K562 (cell line): ENCODE measurements at regions not wholly inside any gene's neighbourhood (a gene's known extent, or its start where the extent isn't known, plus 50 kb on each side); places are given as distances from the start of the nearest gene placed in this dataset.

Source experiments
- MTF1 ChIP-seq: fragments of 250-450 bp; sonication (Bioruptor Pico); IDR thresholded peaks from 2 replicates; pipeline ENCODE4 v1.9.0; 2021; ENCODE audit warnings: moderate library complexity, mild to moderate bottlenecking, inconsistent platforms, borderline replicate concordance
- POLR2AphosphoS5 ChIP-seq: IDR thresholded peaks from 2 replicates; pipeline ENCODE4 v1.6.1; 2011; ENCODE audit warnings: mild to moderate bottlenecking, low read depth, low read length, moderate library complexity; ENCODE audit not compliant: control insufficient read depth, insufficient read depth
- SMAD1 ChIP-seq: fragments of 150-350 bp; IDR thresholded peaks from 2 replicates; pipeline ENCODE4 v1.6.1; 2014; ENCODE audit warnings: low read length, low read depth; ENCODE audit not compliant: partially characterized antibody
- TBP ChIP-seq: optimal IDR thresholded peaks from 2 replicates; pipeline ENCODE3; 2011; ENCODE audit warnings: low read depth, low read length, improper control_type of control experiment
- ZBTB7A ChIP-seq: IDR thresholded peaks from 2 replicates; pipeline ENCODE4 v1.6.1; 2011; ENCODE audit warnings: low read depth, mild to moderate bottlenecking, low read length, moderate library complexity, borderline replicate concordance; ENCODE audit not compliant: control insufficient read depth
- TF ChIP-seq, protein P1 (sequence below): fragments of 450-650 bp; formaldehyde crosslinking; IDR thresholded peaks from 2 replicates; pipeline ENCODE4 v1.4.0; 2020; ENCODE audit warnings: mild to moderate bottlenecking, moderate library complexity
- TF ChIP-seq, protein P2 (sequence below), 3 experiments: IDR thresholded peaks in 2 of 3; conservative IDR thresholded peaks in 1 of 3; 2 replicates each; pipeline ENCODE4 v1.5.1; 2011 to 2012; ENCODE audit warnings: low read length in 3 of 3, mild to moderate bottlenecking in 3 of 3, control low read depth in 2 of 3, improper control_type of control experiment in 1 of 3, inconsistent platforms in 1 of 3, low read depth in 1 of 3, mixed read lengths in 1 of 3, moderate library complexity in 1 of 3; ENCODE audit not compliant: insufficient read depth in 2 of 3

DNA sequence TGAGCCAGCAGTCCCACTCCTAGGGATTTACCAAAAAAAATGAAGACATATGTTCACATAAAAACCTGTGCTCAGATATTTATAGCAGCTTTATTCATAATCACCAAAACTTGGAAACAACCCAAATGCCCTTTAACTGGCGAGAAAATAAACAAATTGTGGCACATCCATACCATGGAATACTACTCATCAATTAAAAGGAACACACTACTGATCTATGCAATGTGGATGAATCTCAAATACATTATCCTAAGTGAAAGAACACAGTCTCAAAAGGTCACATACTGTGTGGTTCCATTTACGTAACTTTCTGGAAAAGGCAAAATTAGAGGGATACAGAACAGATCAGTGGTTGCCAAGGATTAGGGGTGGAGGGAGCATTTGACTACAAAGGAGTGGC, 394.5 kb downstream of the SHQ1 start:
- TF ChIP-seq MTF1 (no peak), TBP (no peak), ZBTB7A (no peak), POLR2AphosphoS5 (no peak), SMAD1 (no peak)
- TF ChIP-seq, protein P1, sequence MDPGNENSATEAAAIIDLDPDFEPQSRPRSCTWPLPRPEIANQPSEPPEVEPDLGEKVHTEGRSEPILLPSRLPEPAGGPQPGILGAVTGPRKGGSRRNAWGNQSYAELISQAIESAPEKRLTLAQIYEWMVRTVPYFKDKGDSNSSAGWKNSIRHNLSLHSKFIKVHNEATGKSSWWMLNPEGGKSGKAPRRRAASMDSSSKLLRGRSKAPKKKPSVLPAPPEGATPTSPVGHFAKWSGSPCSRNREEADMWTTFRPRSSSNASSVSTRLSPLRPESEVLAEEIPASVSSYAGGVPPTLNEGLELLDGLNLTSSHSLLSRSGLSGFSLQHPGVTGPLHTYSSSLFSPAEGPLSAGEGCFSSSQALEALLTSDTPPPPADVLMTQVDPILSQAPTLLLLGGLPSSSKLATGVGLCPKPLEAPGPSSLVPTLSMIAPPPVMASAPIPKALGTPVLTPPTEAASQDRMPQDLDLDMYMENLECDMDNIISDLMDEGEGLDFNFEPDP (CRISPR knock-in tag): no peak
- TF ChIP-seq, protein P2, sequence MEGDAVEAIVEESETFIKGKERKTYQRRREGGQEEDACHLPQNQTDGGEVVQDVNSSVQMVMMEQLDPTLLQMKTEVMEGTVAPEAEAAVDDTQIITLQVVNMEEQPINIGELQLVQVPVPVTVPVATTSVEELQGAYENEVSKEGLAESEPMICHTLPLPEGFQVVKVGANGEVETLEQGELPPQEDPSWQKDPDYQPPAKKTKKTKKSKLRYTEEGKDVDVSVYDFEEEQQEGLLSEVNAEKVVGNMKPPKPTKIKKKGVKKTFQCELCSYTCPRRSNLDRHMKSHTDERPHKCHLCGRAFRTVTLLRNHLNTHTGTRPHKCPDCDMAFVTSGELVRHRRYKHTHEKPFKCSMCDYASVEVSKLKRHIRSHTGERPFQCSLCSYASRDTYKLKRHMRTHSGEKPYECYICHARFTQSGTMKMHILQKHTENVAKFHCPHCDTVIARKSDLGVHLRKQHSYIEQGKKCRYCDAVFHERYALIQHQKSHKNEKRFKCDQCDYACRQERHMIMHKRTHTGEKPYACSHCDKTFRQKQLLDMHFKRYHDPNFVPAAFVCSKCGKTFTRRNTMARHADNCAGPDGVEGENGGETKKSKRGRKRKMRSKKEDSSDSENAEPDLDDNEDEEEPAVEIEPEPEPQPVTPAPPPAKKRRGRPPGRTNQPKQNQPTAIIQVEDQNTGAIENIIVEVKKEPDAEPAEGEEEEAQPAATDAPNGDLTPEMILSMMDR (IDR thresholded peaks at IDR 0.05 in 2 of 3, conservative IDR thresholded peaks at IDR 0.05 in 1 of 3; ENCODE audit: insufficient read depth in 2 of 3, low read depth in 1 of 3, low read length in 3 of 3): no peak
